ENCODE measurements at regions not wholly inside any gene's neighbourhood (a gene's known extent, or its start where the extent isn't known, plus 50 kb on each side); places are given as distances from the start of the nearest gene placed in this dataset.
"Not testable (repeated sequence)": the region's sequence is repeated elsewhere in the genome, so short reads cannot be mapped to it uniquely, and the experiment has no call there.

DNA sequence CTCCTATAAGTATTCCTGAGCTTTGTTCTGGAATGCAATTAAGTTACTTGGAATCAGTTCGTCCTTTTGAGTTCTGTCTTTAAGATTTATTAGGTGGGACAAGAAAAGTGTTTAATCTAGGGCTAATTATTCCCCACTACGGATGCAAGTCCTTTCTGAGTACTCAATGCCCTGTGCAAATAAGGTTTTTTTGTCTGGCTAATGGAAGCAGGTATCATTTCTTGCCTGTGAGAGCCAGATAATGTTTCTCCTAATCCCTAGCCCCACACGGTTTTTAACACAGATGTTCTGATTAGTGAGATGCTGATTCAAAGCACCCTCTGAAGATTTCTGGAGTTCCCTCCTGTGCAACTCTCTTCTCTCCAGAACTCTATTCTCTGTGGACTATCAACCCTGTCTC is 296.6 kb upstream of the PRICKLE1 start:
- ATAC-seq = no peak

DNA sequence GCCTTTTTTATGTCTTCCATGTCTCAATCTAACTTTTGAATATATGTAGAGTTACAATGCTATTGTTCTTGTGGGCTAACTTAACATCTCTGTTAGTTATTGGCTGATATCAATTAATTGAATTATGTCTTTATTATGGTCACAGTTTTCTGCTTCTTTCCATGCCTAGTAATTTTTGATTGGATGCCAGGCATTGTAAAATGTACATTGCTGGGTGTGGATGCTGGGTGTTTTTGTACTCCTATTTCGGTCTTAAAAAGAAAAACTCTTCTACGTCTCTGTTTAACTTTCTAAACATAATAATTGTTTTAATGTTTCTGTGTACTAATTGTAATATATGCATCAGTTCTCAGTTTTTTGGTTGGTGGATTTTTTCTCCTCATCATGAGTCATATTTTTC is 296.1 kb upstream of the PRICKLE1 start:
- no peak for ATAC-seq

More for the DNA sequence above, 296.6 kb upstream of the PRICKLE1 start:
- POLR2A ChIA-PET = no interaction called here
- H3K27me3 Mint-ChIP-seq = no peaks in the 10 kb centered on the region
- H3K4me1 Mint-ChIP-seq = no peaks in the 10 kb centered on the region
- H3K9me3 Mint-ChIP-seq = peaks cover 2 to 31% (median 12%) of the 10 kb centered on the region in 9 donors
- H3K27ac Mint-ChIP-seq = no peak overlapping the region
- H3K36me3 Mint-ChIP-seq = no peaks in the 10 kb centered on the region
- DNase-seq = no peak
- H3K4me3 Mint-ChIP-seq = no peak overlapping the region

GRCh38 chr12:42884116-42884515 is 294.6 kb upstream of the PRICKLE1 start:
- H3K9me3 Mint-ChIP-seq = peaks cover 2 to 38% (median 16%) of the 10 kb centered on the region in 9 donors
- POLR2A ChIA-PET = no interaction called here
- H3K27ac Mint-ChIP-seq = no peak overlapping the region
- DNase-seq (no peak), ATAC-seq (no peak)
- no peaks in the 10 kb centered on the region for H3K27me3 Mint-ChIP-seq
- H3K4me1 Mint-ChIP-seq = no peaks in the 10 kb centered on the region
- H3K36me3 Mint-ChIP-seq = no peaks in the 10 kb centered on the region
- H3K4me3 Mint-ChIP-seq = no peak overlapping the region

More for the DNA sequence above, 296.1 kb upstream of the PRICKLE1 start:
- Mint-ChIP-seq H3K4me3 (no peak overlapping the region), H3K36me3 (no peaks in the 10 kb centered on the region), H3K27ac (no peak overlapping the region), H3K27me3 (no peaks in the 10 kb centered on the region), H3K9me3 (peaks cover 2 to 36% (median 13%) of the 10 kb centered on the region in 9 donors), H3K4me1 (no peaks in the 10 kb centered on the region)
- POLR2A ChIA-PET = no interaction called here
- DNase-seq = no peak

- H3K9me3 Mint-ChIP-seq = peaks cover 5 to 16% (median 7%) of the 10 kb centered on the region in 9 donors
- POLR2A ChIA-PET = no interaction called here
- peaks cover 0 to 3% (median 0%) of the 10 kb centered on the region in 3 donors for H3K36me3 Mint-ChIP-seq
Measured at GRCh38 chr12:42873401-42873800, 283.9 kb upstream of the PRICKLE1 start.

GRCh38 chr12:42871816-42872215 is 282.3 kb upstream of the PRICKLE1 start:
- POLR2A ChIA-PET = no interaction called here
- DNase-seq = no peak
- Mint-ChIP-seq H3K27ac (no peak overlapping the region), H3K9me3 (peaks cover 0 to 14% (median 0%) of the 10 kb centered on the region in 9 donors), H3K27me3 (no peaks in the 10 kb centered on the region), H3K36me3 (no peaks in the 10 kb centered on the region), H3K4me3 (no peak overlapping the region), H3K4me1 (no peaks in the 10 kb centered on the region)
- ATAC-seq = no peak

More at GRCh38 chr12:42873401-42873800, 283.9 kb upstream of the PRICKLE1 start:
- DNase-seq (no peak), ATAC-seq (no peak)
- H3K4me1 Mint-ChIP-seq = no peaks in the 10 kb centered on the region
- no peak overlapping the region for H3K4me3 Mint-ChIP-seq
- H3K27me3 Mint-ChIP-seq = no peaks in the 10 kb centered on the region
- H3K27ac Mint-ChIP-seq = no peak overlapping the region

DNA sequence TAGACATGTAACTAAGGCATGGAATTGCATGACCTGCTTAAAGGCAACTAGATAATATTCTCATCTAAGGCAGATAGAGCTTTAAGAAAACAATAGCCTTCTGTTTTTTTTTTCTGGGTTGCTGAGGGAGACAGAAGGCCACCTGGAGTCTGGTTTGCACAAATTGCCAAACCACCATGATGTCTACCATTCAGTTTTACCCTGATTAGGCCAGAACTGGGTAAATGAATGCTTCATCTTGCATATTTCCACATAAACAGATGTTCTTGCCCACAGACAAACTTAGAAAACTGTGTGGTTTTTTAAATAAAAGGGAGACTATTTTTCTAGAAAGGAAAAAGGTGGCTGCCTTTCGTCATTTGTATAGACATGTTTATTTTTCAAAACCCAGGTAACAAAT is 278.7 kb upstream of the PRICKLE1 start:
- H3K27me3 Mint-ChIP-seq = no peaks in the 10 kb centered on the region
- H3K27ac Mint-ChIP-seq = no peak overlapping the region
- DNase-seq (no peak), ATAC-seq (no peak)
- H3K36me3 Mint-ChIP-seq = no peaks in the 10 kb centered on the region
- H3K4me1 Mint-ChIP-seq = no peaks in the 10 kb centered on the region
- H3K4me3 Mint-ChIP-seq = no peak overlapping the region
- POLR2A ChIA-PET = no interaction called here
- H3K9me3 Mint-ChIP-seq = peaks cover 0 to 18% (median 1%) of the 10 kb centered on the region in 9 donors

DNA sequence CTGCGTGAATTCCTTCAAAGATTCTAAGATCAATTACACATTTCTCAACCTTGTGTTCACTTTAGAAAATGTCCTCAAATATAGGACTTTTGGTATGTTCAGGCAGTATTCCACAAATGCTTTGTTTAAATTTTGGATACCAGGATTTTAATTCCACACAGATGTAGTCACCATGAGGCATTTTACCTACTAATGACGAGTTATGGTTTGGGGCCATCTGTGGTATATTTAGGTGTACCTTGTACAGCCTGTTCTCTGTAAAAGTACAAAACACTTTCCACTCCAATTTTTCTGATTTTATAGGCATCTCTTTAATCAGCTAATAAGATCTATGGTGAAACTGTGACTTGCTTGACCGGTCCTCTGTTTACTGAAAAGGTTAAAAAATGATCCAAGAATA is 275.7 kb upstream of the PRICKLE1 start:
- no peaks in the 10 kb centered on the region for H3K4me1 Mint-ChIP-seq
- ATAC-seq (no peak), DNase-seq (no peak)
- H3K4me3 Mint-ChIP-seq = no peak overlapping the region
- POLR2A ChIA-PET = no interaction called here
- H3K36me3 Mint-ChIP-seq = no peaks in the 10 kb centered on the region
- H3K9me3 Mint-ChIP-seq = peaks cover 0 to 18% (median 1%) of the 10 kb centered on the region in 9 donors
- no peak overlapping the region for H3K27ac Mint-ChIP-seq
- H3K27me3 Mint-ChIP-seq = no peaks in the 10 kb centered on the region

GRCh38 chr12:42862055-42862454 is 272.5 kb upstream of the PRICKLE1 start:
- no peaks in the 10 kb centered on the region for H3K4me1 Mint-ChIP-seq
- no peak overlapping the region for H3K4me3 Mint-ChIP-seq
- ATAC-seq = no peak
- POLR2A ChIA-PET = no interaction called here
- peaks cover 0 to 8% (median 1%) of the 10 kb centered on the region in 9 donors for H3K9me3 Mint-ChIP-seq
- H3K27me3 Mint-ChIP-seq = no peaks in the 10 kb centered on the region
- DNase-seq = no peak
- no peak overlapping the region for H3K27ac Mint-ChIP-seq
- no peaks in the 10 kb centered on the region for H3K36me3 Mint-ChIP-seq

- DNase-seq, POLR2A ChIA-PET, H3K27ac Mint-ChIP-seq, H3K4me3 Mint-ChIP-seq, H3K36me3 Mint-ChIP-seq, H3K9me3 Mint-ChIP-seq, H3K4me1 Mint-ChIP-seq, H3K27me3 Mint-ChIP-seq, ATAC-seq: not testable (repeated sequence)
Measured at GRCh38 chr12:42860331-42860730, 270.8 kb upstream of the PRICKLE1 start.

- POLR2A ChIA-PET = no interaction called here
- Mint-ChIP-seq H3K36me3 (no peaks in the 10 kb centered on the region), H3K4me3 (no peak overlapping the region)
Measured at GRCh38 chr12:42859612-42860011, 270.1 kb upstream of the PRICKLE1 start.

GRCh38 chr12:42857106-42857505 is 267.6 kb upstream of the PRICKLE1 start:
- H3K4me1 Mint-ChIP-seq = no peaks in the 10 kb centered on the region
- POLR2A ChIA-PET = no interaction called here
- H3K9me3 Mint-ChIP-seq = peaks cover 0 to 11% (median 2%) of the 10 kb centered on the region in 9 donors
- H3K27me3 Mint-ChIP-seq = peaks cover 0 to 4% (median 0%) of the 10 kb centered on the region in 5 donors
- no peak for DNase-seq
- no peak overlapping the region for H3K4me3 Mint-ChIP-seq
- ATAC-seq = no peak
- no peak overlapping the region for H3K27ac Mint-ChIP-seq
- H3K36me3 Mint-ChIP-seq = no peaks in the 10 kb centered on the region

More at GRCh38 chr12:42859612-42860011, 270.1 kb upstream of the PRICKLE1 start:
- ATAC-seq = no peak
- no peaks in the 10 kb centered on the region for H3K4me1 Mint-ChIP-seq
- no peak overlapping the region for H3K27ac Mint-ChIP-seq
- DNase-seq = no peak
- peaks cover 0 to 4% (median 0%) of the 10 kb centered on the region in 5 donors for H3K27me3 Mint-ChIP-seq
- peaks cover 0 to 11% (median 1%) of the 10 kb centered on the region in 9 donors for H3K9me3 Mint-ChIP-seq

GRCh38 chr12:42855362-42855950 is 265.9 kb upstream of the PRICKLE1 start:
- Mint-ChIP-seq H3K36me3 (no peaks in the 10 kb centered on the region), H3K27me3 (peaks cover 0 to 5% (median 4%) of the 10 kb centered on the region in 5 donors), H3K27ac (no peak overlapping the region), H3K9me3 (peaks cover 0 to 11% (median 2%) of the 10 kb centered on the region in 9 donors), H3K4me1 (no peaks in the 10 kb centered on the region), H3K4me3 (no peak overlapping the region)
- POLR2A ChIA-PET = no interaction called here
- no peak for ATAC-seq
- DNase-seq = no peak

GRCh38 chr12:42854826-42855225 is 265.3 kb upstream of the PRICKLE1 start:
- DNase-seq (no peak), ATAC-seq (no peak)
- H3K4me3 Mint-ChIP-seq = no peak overlapping the region
- H3K9me3 Mint-ChIP-seq = peaks cover 0 to 10% (median 2%) of the 10 kb centered on the region in 9 donors
- H3K4me1 Mint-ChIP-seq = no peaks in the 10 kb centered on the region
- peaks cover 0 to 7% (median 4%) of the 10 kb centered on the region in 5 donors for H3K27me3 Mint-ChIP-seq
- POLR2A ChIA-PET = no interaction called here
- H3K36me3 Mint-ChIP-seq = no peaks in the 10 kb centered on the region
- no peak overlapping the region for H3K27ac Mint-ChIP-seq

- no peaks in the 10 kb centered on the region for H3K4me1 Mint-ChIP-seq
- no peak for ATAC-seq
- H3K36me3 Mint-ChIP-seq = no peaks in the 10 kb centered on the region
- peaks cover 0 to 7% (median 4%) of the 10 kb centered on the region in 5 donors for H3K27me3 Mint-ChIP-seq
- H3K9me3 Mint-ChIP-seq = peaks cover 0 to 7% (median 2%) of the 10 kb centered on the region in 9 donors
- H3K27ac Mint-ChIP-seq = no peak overlapping the region
- DNase-seq = no peak
- H3K4me3 Mint-ChIP-seq = no peak overlapping the region
- POLR2A ChIA-PET = no interaction called here
Measured at GRCh38 chr12:42854208-42854607, 264.7 kb upstream of the PRICKLE1 start.

Measured in naive thymus-derived CD8-positive, alpha-beta T cell (primary cell).